ENCODE measurements at regions not wholly inside any gene's neighbourhood (a gene's known extent, or its start where the extent isn't known, plus 50 kb on each side); places are given as distances from the start of the nearest gene placed in this dataset.

DNA sequence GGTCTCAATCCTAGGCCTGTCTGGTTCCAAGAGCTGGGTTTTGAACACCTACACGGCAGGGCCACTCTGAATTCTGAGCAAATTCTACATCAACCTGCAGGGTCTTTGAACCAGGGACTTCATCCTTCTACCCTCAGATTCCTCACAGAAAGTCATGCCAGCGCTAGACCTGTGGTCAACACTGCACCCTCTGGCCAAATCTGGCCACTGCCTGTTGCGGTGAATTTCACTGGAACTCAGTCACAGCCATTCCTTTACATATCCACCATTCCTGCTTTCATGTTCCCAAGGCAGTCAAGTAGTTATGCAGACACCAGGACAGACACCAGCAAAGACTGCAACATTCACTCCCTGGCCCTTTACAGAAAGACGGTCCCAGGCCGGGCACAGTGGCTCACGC lies 144.6 kb downstream of the C16orf95 start:
- 22% methylated on average over 6 of the region's 6 CpGs for WGBS (ENCODE audit: insufficient coverage, insufficient replicate concordance, low lambda C conversion rate, missing lambda C conversion rate)
- H2AFZ ChIP-seq (ENCODE audit: control insufficient read depth, low read depth, low read length) = no peak overlapping the region

More for the DNA sequence above, 144.6 kb downstream of the C16orf95 start:
- Histone ChIP-seq H4K20me1 (ENCODE audit: control insufficient read depth, insufficient read depth) (no peaks in the 10 kb centered on the region), H3K79me2 (ENCODE audit: control insufficient read depth, insufficient read depth, low read length) (no peaks in the 10 kb centered on the region), H3K4me3 (no peak overlapping the region), H3K27ac (ENCODE audit: control insufficient read depth, insufficient read depth) (no peak overlapping the region), H3K9me3 (replicated peaks; ENCODE audit: control insufficient read depth, insufficient read depth, low read length) (no peaks in the 10 kb centered on the region), H3K9ac (ENCODE audit: control insufficient read depth, insufficient read depth, low read length) (no peak overlapping the region), H3K27me3 (replicated peaks in 1 of 2; ENCODE audit: control insufficient read depth in 2 of 2, insufficient read depth in 2 of 2, low read length in 1 of 2) (no peaks in the 10 kb centered on the region), H3K36me3 (ENCODE audit: control insufficient read depth in 2 of 2, insufficient read depth in 2 of 2, low read length in 1 of 2) (no peaks in the 10 kb centered on the region), H3K4me2 (ENCODE audit: control insufficient read depth, insufficient read depth) (no peak overlapping the region), H3K4me1 (ENCODE audit: control insufficient read depth, insufficient read depth, low read length) (no peaks in the 10 kb centered on the region)
- RAD21 ChIA-PET (ENCODE audit: unreplicated experiment) = no interaction called here
- SMC1A ChIA-PET (ENCODE audit: uncharacterized antibody, unreplicated experiment) = no interaction called here
- intact Hi-C loops (cut with micrococcal nuclease; ENCODE audit: unreplicated experiment) = no loop called here
- BruUV-seq (replicated peaks) = no TSS peak
- FAIRE-seq (no peak), DNase-seq (ENCODE audit: low read depth, low spot score) (no peak), ATAC-seq (no peak)
- POLR2A ChIA-PET = no interaction called here
- TF ChIP-seq E2F8 (IDR thresholded peaks at IDR 0.05; ENCODE audit: low read depth, partially characterized antibody) (no peak), CHD2 (IDR thresholded peaks at IDR 0.05; ENCODE audit: borderline replicate concordance, low read depth, low read length) (no peak), NRF1 (conservative IDR thresholded peaks at IDR 0.05; ENCODE audit: low read depth, low read length) (no peak), CTCF (IDR thresholded peaks at IDR 0.05 in 2 of 3, conservative IDR thresholded peaks at IDR 0.05 in 1 of 3; ENCODE audit: control insufficient read depth in 2 of 3, extremely low read depth in 1 of 3, insufficient read depth in 1 of 3, low read depth in 3 of 3, low read length in 3 of 3) (0 out of 6 replicates have a peak, but pooled peaks of 1 of the 3 experiments have one; percentile 5), ELK1 (IDR thresholded peaks at IDR 0.05; ENCODE audit: low read depth, low read length) (no peak), HCFC1 (IDR thresholded peaks at IDR 0.05; ENCODE audit: low read length) (no peak), SP1 (IDR thresholded peaks at IDR 0.05; ENCODE audit: low read depth, low read length) (no peak), NFYB (IDR thresholded peaks at IDR 0.05; ENCODE audit: insufficient read depth, low read depth, low read length) (no peak)
- in situ Hi-C loops (cut with MboI) = no loop called here
- CTCF ChIA-PET = no interaction called here
